Activated CD8-positive, alpha-beta memory T cell treated with anti-CD3 and anti-CD28 coated beads for 36 hours (primary cell): ENCODE measurements at regions not wholly inside any gene's neighbourhood (a gene's known extent, or its start where the extent isn't known, plus 50 kb on each side); places are given as distances from the start of the nearest gene placed in this dataset.

Experiments
- CTCF ChIA-PET: fragments of 350-600 bp; sonication (Branson Sonifier 250); formaldehyde crosslinking; loops from one replicate; lab custom pipeline; 2021; ENCODE audit warnings: antibody characterized with exemption; lab: Charles Lee
- POLR2A ChIA-PET: fragments of 350-600 bp; sonication (Branson Sonifier 250); formaldehyde crosslinking; loops from one replicate; lab custom pipeline; 2021; ENCODE audit warnings: antibody characterized with exemption; lab: Charles Lee

DNA sequence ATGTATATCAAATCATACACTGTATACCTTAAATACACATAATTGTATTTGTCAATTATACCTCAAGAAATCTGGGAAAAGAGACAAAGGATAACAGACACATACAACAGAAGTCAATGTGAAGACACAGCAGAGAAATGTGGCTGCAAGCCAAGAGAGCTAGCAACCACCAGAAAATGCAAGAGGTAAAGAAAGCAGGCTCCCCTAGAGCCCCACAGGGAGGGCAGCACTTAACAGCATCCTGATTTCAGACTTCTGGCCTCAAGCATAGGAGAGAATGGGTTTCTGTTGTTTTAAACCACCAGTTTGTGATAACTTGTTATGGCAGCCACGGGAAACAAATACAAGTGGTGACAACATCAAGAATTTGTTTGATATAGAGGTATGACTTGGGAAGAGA is 1197.2 kb downstream of the SORCS1 start:
- ChIA-PET POLR2A (no interaction called here), CTCF (no interaction called here)

DNA sequence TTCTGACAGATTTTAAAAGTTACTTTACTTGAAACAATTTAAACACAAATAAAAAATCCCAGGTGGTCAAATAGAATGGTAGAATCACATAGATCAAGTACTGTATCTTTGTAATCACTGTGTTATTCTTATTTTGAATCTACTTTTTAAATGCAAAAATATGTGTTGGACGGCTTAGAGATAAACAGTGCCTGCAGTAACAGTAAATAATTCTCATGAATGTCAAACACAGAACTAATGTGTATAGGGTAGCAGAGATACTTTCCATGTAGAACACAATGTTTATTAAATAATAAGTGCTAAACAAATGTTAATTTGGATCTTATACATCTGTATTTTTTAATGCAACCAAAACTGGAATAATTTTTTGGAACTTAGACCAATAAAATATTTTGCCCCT is 1199.4 kb downstream of the SORCS1 start:
- POLR2A ChIA-PET = no interaction called here
- CTCF ChIA-PET = no interaction called here

DNA sequence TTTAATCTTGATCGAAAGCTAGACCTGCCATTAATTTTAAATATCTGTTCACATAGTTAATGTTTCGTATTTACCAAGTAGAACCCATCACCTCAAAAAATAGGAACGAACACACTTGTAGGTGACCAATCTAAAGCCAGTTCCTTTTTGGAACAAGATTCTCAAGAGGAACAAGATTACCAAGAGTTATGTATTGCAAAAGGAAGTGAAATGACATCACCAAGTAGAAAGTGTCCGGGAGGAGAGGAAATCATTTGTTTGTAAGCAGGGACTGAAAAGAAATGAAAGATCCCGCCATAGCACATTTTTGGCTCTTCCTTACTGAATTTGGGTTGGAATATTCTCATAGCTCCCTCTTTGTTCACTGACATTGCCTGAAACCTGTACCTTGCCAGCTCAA is 1200.5 kb downstream of the SORCS1 start:
- ChIA-PET CTCF (no interaction called here), POLR2A (no interaction called here)

DNA sequence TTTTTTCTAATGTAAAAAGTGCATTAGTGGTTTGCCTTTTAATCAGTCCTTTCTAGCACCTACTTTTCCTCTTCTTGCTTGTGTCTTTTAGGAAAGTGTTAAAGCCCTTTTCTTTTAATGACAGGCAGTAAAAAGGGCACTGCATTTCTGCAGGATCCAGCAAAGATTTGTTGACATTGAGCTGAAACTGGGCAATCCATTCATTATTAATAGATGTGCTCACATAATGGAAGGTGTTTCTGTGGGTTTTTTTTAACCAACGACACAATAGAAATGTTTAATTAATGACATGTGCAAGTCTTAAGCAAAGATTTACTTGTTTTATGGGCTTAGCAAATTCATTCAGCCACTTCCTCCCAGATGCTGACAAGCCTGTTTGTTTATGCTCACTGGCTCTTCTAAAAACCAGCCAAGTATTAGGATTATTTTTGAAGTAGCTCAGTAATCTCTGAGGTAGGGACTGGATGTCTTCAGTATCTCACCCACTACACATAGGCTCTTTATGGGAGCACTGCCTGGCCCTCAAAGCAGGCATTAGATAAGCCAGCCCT is 1201.1 kb downstream of the SORCS1 start:
- ChIA-PET POLR2A (no interaction called here), CTCF (no interaction called here)

DNA sequence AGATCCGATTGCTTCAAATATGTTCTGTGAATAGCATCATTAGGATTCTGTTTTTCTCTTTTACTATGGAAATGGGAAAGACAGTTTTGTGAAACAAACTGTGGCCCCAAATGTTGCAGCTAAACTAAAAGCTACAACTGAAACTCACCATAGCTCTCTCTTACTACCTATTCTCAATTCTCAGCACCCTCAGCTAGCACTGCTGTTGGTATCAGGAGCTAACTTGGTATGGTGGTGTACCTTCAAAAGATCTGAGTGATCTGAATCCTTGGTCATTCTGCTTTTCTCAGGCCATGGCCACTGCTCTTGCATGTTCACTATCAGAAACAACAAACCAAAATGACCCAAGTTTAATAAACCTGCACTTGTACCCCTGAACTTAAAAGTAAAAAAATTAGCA is 1208.0 kb downstream of the SORCS1 start:
- CTCF ChIA-PET = no interaction called here

DNA sequence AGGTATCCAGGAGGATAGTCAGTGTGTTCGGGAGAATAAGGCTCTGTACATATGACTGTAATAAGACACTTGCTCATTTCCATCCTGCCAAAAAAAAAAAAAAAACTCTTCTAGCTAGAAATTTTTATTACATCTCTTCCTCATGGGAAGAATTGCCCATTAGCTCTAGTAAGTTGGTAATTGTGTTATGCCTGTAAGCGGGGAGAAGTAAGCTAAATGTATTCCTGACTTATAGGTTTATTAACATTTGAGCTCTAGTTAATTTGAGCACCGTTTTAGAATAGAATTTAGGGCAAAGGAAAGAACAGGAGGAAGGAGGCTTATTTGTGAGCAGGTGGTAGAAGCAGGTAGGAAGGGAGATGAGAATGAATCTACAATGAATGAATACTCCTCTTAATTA is 1210.6 kb downstream of the SORCS1 start:
- CTCF ChIA-PET = no interaction called here
- POLR2A ChIA-PET = no interaction called here

More for the DNA sequence above, 1208.0 kb downstream of the SORCS1 start:
- POLR2A ChIA-PET = no interaction called here

DNA sequence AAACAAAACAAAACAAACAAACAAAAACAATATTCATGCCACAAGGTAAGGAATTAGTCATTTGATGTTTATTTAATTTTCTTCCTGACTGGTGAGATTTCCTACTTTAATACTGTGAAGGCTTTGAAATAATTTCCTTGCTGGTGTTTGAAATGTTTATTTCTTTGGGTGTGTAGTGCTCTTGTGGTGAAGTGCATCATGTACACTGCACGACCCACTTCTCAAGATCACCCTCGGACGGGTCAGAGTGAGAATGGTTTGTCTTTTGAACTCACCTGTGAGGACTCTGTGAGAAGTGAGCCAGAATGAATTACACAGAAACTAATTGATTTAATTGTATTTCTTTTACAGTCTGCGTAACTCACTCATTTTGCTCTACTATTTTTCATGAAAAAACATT is 1211.5 kb downstream of the SORCS1 start:
- ChIA-PET CTCF (no interaction called here), POLR2A (no interaction called here)

DNA sequence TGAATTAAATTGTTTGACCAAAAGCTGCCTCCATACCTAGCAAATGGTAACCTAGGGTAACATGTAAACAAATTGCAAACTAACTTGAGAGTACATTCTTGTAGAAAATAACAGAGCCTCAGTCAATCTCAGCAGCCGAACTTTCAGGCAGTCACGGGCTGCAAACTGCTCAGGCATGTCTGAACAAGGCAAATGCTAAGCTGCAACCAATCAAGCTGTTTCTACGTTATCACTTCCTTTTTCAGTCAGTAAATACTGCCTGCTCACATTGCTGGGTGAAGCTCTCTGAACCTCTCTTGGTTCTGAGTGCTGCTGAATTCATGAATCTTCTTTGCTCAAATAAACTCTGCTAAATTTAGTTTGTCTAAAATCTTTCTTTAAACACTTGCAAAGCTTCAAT is 1212.4 kb downstream of the SORCS1 start:
- POLR2A ChIA-PET = no interaction called here
- CTCF ChIA-PET = no interaction called here

DNA sequence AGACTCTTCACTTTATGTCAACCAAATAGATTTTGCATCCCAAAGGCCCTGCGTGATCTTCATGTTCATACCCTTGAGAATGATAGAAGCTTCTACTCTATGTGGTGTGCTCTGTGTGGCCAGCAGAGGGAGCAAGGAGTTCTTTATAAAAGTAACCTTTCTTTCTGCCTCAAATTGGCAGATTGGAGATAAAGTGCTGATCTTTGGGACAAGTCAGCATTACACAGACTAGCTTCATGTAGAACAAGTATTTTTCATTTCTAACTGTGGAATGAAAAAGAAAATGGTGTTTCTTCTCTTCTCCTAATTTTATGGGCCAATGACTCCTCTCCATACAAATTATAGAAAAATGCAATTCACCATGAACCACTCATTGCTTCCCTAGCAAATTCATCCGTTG is 1214.1 kb downstream of the SORCS1 start:
- ChIA-PET CTCF (no interaction called here), POLR2A (no interaction called here)

DNA sequence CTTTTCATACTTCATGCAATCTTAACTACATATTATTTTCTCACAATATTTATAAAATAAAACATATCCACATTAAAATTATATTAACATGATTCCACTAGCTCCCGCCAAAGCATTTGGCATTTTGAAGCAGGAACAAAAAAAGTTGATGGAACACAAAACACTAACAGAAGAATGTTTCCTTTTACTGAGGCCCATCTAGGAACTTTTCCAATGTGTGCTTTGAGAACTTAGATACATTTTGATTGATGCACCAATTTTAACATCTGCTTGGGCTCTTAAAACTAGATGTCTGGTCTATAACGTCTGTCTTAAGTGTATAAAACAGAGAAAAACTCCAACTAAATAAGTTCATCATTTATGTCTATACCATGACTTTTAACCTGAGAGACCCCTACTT is 1214.8 kb downstream of the SORCS1 start:
- CTCF ChIA-PET = no interaction called here
- POLR2A ChIA-PET = no interaction called here

DNA sequence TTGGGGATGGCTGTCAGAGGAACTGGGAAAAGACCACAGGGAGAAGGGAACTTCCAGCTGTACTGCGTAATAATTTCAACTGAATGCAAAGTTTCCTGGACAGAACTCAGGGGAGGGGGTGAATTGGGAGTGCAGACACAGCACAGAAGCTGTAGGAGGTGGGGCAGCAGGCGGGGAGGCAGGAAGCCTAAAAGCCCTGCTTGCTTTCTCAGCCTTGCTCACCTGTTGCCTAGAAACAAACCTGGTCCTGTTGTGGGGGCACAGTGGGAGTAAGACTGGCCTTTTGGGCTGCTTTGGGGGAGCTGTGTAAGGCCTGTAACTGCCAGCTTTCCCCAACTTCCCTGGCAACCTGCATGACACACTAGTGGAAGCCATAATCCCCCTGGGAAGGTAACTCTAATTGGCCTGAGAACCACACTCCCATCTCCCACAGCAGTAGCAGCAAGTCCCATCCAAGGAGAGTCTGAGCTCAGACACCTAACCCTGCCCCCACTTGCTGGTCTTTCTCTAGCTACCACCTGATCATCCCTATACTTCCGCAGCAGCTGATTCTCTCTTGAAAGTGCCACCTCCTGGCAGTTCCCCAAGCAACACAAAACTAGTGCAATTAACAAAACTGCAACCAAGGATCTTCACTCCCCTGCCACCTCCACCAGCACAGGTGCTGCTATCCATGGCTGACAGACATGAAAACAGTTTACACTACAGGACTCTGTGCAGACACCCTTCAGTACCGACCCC is 1239.3 kb downstream of the SORCS1 start:
- CTCF ChIA-PET = no interaction called here
- POLR2A ChIA-PET = no interaction called here

DNA sequence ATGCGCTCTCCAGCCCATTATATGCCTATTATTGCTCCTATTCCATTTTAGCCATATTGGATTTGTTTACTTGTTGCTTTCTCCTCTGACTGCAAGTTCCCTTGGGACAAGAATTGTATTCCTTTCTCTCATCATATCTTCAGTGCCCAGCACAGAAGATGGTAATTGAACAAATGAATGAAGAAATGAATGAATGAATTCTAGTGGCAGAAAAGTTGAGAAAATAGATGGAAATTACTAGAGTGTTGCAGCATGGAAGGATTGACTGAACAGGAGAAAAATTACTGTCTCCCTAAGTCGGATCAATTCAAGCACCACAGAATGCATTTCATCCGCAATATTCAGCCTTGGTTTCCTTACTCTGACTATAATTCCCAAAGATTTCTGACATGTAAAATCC is 1243.2 kb downstream of the SORCS1 start:
- POLR2A ChIA-PET = no interaction called here
- CTCF ChIA-PET = no interaction called here

DNA sequence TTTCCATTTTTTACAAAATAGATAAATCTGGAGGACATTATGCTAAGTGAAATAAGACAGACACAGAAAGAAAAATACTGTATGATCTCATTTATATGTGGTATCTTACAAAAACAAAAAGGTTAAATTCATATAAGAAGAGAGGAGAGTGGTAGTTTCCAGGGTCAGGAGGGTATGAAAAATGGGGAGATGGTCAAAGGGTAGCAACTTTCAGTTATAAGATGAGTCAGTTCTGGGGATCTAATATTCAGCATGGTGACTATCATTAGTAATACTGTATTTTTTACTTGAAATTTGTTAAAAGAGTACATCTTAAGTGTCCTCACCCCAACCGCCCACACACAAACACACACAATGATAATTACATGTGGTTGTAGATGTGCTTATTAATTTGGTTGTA is 1250.1 kb downstream of the SORCS1 start:
- ChIA-PET POLR2A (no interaction called here), CTCF (no interaction called here)

DNA sequence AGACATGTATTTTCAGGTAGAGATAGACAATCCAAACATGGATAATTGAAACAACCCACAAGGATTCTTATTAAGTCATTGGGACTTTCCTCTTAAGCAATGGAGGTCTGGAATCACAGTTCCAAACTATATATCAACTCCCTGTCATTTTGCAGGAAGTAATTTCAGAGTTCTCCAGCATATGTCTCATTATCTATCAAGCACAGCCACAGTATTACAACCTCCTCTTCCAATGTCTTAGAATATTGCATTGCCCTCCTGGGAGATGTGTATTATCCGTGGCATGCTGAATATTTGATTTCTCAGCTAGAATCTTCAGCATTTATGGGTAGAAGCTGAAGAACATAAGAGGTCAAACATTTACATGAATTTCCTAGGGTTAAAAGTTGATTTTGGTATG is 1255.8 kb downstream of the SORCS1 start:
- ChIA-PET CTCF (no interaction called here), POLR2A (no interaction called here)

DNA sequence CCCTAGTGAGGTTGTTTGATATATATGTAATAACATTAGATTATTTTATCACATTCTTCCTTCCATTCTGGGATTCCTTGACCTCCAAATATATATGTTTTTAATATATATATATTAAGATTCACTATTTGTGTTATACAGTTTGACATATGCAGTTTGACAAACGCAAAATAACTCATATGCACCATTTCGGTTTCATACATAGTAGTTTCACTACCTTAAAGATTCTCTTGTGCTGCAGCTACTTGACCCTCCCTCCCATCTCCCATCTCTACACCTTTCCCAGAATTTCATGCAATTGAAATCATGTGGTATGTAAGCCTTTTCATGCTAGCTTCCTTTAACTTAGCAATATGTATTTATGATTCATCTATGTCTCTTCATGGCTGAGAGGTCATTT is 1244.4 kb downstream of the SORCS3 start:
- CTCF ChIA-PET = no interaction called here
- POLR2A ChIA-PET = no interaction called here

DNA sequence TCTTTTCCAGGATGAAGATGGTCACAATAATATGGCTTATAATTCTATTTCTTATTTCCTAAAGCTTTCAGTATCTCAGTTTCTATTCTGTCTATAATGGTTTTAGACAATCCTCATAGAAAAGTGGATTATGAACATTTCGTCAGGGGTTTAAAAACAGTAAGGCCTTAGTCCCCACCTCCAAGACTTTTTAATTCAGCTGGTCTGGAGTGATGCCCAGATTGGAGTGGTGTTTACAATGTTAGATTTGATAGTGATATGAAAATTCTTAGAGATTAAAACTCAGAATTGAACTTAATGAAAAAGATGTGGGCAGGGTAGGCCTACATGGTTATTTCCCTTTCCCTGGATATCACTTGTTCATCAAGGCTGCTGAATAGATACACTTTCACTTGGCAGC is 1238.3 kb downstream of the SORCS3 start:
- CTCF ChIA-PET = no interaction called here
- POLR2A ChIA-PET = no interaction called here

DNA sequence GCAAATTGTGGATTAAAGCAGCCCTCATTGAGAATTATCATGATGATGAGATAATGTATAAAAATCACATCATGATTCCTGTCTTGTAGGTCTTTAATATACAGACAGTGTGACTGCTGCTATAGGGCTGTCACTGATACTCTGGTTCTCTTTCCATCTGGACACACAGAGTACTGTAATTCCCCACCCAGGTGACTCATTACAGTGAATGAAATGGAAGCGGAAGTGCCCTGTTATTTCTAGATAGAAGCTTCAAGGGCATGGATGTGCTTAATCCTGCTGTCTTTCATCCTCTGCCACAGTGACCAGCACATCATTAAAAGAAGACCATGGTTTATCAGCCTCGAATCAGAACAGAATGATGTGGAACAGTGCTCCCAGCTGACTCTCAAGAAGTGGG is 1234.0 kb downstream of the SORCS3 start:
- CTCF ChIA-PET = no interaction called here
- POLR2A ChIA-PET = no interaction called here

DNA sequence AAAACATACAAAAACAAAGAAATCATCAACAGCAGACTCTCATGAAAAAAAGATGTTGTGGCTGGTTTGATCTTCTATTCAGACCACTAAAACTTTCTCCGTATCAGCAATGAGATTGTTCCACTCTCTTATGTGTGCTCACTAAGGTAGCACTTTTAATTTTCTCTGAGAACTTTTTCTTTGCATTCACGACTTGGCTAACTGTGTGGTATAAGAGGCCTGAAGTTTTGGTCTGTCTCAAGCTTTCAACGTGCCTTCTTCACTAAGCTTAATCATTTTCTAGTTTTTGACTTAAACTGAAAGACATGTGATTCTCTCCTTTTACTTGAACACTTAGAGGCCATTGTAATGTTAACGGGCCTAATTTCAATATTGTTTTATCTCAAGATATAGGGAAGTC is 1231.6 kb downstream of the SORCS3 start:
- POLR2A ChIA-PET = no interaction called here
- CTCF ChIA-PET = no interaction called here

DNA sequence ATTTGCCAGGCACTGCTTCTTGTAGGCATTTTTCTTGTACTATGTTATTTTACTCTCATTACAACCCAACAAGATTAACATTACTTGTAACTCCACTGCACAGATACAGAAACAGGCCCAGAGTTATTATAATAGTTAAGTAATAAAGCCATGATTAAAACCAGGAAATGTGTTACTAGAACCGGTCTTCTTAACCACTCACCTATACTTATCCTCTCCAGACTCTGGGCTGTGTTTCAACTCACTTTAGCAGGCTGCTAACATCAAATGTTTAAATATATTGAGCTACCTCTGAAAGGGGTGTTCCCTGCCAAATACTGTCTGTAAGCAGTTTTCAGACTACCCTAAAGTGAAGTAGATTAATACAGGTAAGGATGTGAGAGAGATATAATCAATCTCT is 1227.8 kb downstream of the SORCS3 start:
- ChIA-PET CTCF (no interaction called here), POLR2A (no interaction called here)

DNA sequence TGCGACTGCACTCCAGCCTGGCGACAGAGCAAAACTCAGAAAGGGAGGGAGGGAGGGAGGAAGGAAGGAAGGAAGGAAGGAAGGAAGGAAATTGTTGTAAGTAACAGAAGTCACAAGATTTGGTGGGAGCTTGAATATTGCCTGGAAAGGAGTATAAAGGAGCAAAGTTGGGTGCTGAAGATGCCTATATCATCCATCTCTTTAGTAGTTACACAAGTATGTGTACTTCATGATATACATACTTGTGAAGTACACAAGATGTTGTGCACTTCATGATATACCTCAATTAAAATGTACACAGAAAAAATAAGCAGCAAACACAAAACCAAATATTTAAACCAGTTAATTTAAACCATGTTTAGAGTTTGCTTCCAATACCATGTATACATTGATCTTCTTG is 1223.8 kb downstream of the SORCS3 start:
- ChIA-PET CTCF (no interaction called here), POLR2A (no interaction called here)

DNA sequence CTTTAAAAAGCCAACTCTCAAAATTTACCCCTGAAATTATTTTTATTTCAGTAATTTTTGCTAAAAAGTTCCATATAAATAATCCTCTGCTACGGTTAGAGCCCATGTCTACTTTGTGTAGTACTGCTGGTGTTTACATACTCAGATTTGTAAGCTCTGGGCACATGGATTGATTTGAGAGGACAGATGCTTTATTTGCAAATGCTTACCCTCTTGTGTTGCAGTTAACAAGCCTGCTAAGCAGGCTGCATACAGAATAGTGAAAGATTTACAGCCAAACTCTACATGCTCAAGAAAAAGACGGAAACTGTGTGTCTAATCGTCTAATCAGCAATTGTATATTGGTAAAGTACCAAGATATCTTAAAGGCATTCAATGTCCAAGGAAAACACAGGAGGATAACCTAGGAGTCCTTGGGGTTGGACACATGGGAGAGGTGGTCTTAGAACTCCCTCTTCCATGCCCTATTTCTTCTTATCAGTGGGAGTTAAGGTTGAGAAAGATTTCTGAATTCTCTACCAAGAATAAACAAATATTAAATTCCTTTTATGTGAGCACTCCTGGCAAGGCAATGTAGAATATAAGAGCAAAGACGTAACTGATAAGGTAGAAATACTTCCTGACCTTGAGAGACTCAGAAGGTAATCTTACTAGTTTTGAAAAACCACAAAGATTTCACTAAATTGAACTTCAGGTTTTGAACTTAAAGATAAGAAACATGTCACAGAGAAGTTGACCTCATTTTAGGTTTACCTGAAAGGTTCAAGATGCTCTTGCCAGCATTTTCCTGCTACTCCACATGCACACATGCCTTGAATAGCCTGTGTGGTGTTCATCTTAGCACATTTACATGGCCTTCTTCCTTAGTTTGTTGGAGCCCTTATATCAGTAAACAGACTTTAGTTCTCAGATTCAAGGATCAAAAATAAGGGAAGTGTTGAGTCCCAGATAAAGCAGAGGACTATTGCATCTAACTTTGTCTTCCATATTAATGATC is 1216.5 kb downstream of the SORCS3 start:
- POLR2A ChIA-PET = no interaction called here
- CTCF ChIA-PET = no interaction called here
